ENCODE measurements at regions not wholly inside any gene's neighbourhood (a gene's known extent, or its start where the extent isn't known, plus 50 kb on each side); places are given as distances from the start of the nearest gene placed in this dataset.

- TF ChIP-seq, protein P1, sequence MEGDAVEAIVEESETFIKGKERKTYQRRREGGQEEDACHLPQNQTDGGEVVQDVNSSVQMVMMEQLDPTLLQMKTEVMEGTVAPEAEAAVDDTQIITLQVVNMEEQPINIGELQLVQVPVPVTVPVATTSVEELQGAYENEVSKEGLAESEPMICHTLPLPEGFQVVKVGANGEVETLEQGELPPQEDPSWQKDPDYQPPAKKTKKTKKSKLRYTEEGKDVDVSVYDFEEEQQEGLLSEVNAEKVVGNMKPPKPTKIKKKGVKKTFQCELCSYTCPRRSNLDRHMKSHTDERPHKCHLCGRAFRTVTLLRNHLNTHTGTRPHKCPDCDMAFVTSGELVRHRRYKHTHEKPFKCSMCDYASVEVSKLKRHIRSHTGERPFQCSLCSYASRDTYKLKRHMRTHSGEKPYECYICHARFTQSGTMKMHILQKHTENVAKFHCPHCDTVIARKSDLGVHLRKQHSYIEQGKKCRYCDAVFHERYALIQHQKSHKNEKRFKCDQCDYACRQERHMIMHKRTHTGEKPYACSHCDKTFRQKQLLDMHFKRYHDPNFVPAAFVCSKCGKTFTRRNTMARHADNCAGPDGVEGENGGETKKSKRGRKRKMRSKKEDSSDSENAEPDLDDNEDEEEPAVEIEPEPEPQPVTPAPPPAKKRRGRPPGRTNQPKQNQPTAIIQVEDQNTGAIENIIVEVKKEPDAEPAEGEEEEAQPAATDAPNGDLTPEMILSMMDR (optimal IDR thresholded peaks at IDR 0.05 in 1 of 3, IDR thresholded peaks at IDR 0.05 in 1 of 3, conservative IDR thresholded peaks at IDR 0.05 in 1 of 3; ENCODE audit: extremely low read depth in 1 of 3, insufficient read depth in 2 of 3, low read length in 3 of 3): no peak
- no peak for TF ChIP-seq EZH2 (IDR thresholded peaks at IDR 0.05; ENCODE audit: low read length)
- dilution Hi-C loops (cut with MboI; ENCODE audit: extremely low pct_ligation_motif_present, low sequenced_read_pairs): no loop called here
- H2AFZ ChIP-seq (ENCODE audit: control insufficient read depth, low read length): no peak overlapping the region
Measured at GRCh38 chr2:18410543-18410942, 149.9 kb downstream of the RDH14 start.

DNA sequence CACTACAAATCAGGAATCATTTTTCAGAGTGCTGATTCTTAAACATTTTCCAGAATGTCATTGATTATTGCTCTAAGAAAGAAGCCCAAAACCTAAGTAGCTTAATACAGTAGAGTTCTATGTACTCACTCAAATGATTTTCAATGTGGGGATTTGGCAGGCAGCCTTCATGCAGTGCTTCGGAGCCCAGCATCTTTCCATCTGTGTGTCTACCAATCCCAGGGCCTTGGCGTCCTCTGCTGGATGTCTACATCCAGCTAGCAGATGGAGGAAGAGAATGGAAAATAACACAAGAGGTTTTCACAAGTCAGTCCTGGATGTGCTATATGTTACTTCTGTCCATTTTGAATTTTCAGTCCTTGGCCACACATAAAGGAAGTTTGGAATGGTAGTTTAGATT lies 151.8 kb downstream of the RDH14 start:
- H2AFZ ChIP-seq (ENCODE audit: control insufficient read depth, low read length): no peak overlapping the region
- peaks cover 7% of the 10 kb centered on the region for H3K4me1 ChIP-seq (ENCODE audit: control insufficient read depth, extremely low read depth, insufficient read depth, low read length)
- no peaks in the 10 kb centered on the region for H3K9me1 ChIP-seq (ENCODE audit: control insufficient read depth, extremely low read depth, insufficient read depth, low read length)
- no peak overlapping the region for H3K4me2 ChIP-seq (ENCODE audit: control insufficient read depth, extremely low read depth, insufficient read depth, low read depth, low read length)
- H3K4me3 ChIP-seq (ENCODE audit: control insufficient read depth in 2 of 3, extremely low read depth in 1 of 3, insufficient read depth in 2 of 3, low read depth in 1 of 3, low read length in 3 of 3): no peak overlapping the region
- no peak for DNase-seq (ENCODE audit: low read depth, low spot score)
- no peak overlapping the region for H3K9ac ChIP-seq (ENCODE audit: control insufficient read depth, extremely low read depth, insufficient read depth, low read length)
- H3K27ac ChIP-seq (ENCODE audit: control insufficient read depth, insufficient read depth, low read length): no peak overlapping the region
- no peaks in the 10 kb centered on the region for H4K20me1 ChIP-seq (ENCODE audit: control insufficient read depth, extremely low read depth, insufficient read depth, low read length)
- no peak for TF ChIP-seq EZH2 (IDR thresholded peaks at IDR 0.05; ENCODE audit: low read length)
- TF ChIP-seq, protein P1 (optimal IDR thresholded peaks at IDR 0.05 in 1 of 3, IDR thresholded peaks at IDR 0.05 in 1 of 3, conservative IDR thresholded peaks at IDR 0.05 in 1 of 3; ENCODE audit: extremely low read depth in 1 of 3, insufficient read depth in 2 of 3, low read length in 3 of 3): no peak
- H3K36me3 ChIP-seq (ENCODE audit: control insufficient read depth in 2 of 2, extremely low read depth in 1 of 2, insufficient read depth in 2 of 2, low read length in 2 of 2): no peaks in the 10 kb centered on the region
- no peaks in the 10 kb centered on the region for H3K27me3 ChIP-seq (ENCODE audit: control insufficient read depth, extremely low read depth, insufficient read depth, low read length)
- dilution Hi-C loops (cut with MboI; ENCODE audit: extremely low pct_ligation_motif_present, low sequenced_read_pairs): no loop called here
- H3K79me2 ChIP-seq (ENCODE audit: control insufficient read depth, insufficient read depth, low read length): no peaks in the 10 kb centered on the region
- FAIRE-seq: no peak
- H3K9me3 ChIP-seq (ENCODE audit: control insufficient read depth, low read depth, low read length): no peaks in the 10 kb centered on the region

More at GRCh38 chr2:18410543-18410942, 149.9 kb downstream of the RDH14 start:
- H3K36me3 ChIP-seq (ENCODE audit: control insufficient read depth in 2 of 2, extremely low read depth in 1 of 2, insufficient read depth in 2 of 2, low read length in 2 of 2): no peaks in the 10 kb centered on the region
- H3K9me3 ChIP-seq (ENCODE audit: control insufficient read depth, low read depth, low read length): no peaks in the 10 kb centered on the region
- peak; percentile 13 for FAIRE-seq
- no peak overlapping the region for H3K9ac ChIP-seq (ENCODE audit: control insufficient read depth, extremely low read depth, insufficient read depth, low read length)
- H3K27me3 ChIP-seq (ENCODE audit: control insufficient read depth, extremely low read depth, insufficient read depth, low read length): no peaks in the 10 kb centered on the region
- peaks cover 13% of the 10 kb centered on the region for H3K4me1 ChIP-seq (ENCODE audit: control insufficient read depth, extremely low read depth, insufficient read depth, low read length)
- no peak overlapping the region for H3K4me3 ChIP-seq (ENCODE audit: control insufficient read depth in 2 of 3, extremely low read depth in 1 of 3, insufficient read depth in 2 of 3, low read depth in 1 of 3, low read length in 3 of 3)
- no peaks in the 10 kb centered on the region for H4K20me1 ChIP-seq (ENCODE audit: control insufficient read depth, extremely low read depth, insufficient read depth, low read length)
- H3K4me2 ChIP-seq (ENCODE audit: control insufficient read depth, extremely low read depth, insufficient read depth, low read depth, low read length): no peak overlapping the region
- H3K27ac ChIP-seq (ENCODE audit: control insufficient read depth, insufficient read depth, low read length): no peak overlapping the region
- no peaks in the 10 kb centered on the region for H3K9me1 ChIP-seq (ENCODE audit: control insufficient read depth, extremely low read depth, insufficient read depth, low read length)
- no peak for DNase-seq (ENCODE audit: low read depth, low spot score)
- no peaks in the 10 kb centered on the region for H3K79me2 ChIP-seq (ENCODE audit: control insufficient read depth, insufficient read depth, low read length)

All from keratinocyte (primary cell).